ENCODE measurements at regions not wholly inside any gene's neighbourhood (a gene's known extent, or its start where the extent isn't known, plus 50 kb on each side); places are given as distances from the start of the nearest gene placed in this dataset.
A peak's percentile ranks its signal among the peaks of the same experiment; 100 is the strongest.

DNA sequence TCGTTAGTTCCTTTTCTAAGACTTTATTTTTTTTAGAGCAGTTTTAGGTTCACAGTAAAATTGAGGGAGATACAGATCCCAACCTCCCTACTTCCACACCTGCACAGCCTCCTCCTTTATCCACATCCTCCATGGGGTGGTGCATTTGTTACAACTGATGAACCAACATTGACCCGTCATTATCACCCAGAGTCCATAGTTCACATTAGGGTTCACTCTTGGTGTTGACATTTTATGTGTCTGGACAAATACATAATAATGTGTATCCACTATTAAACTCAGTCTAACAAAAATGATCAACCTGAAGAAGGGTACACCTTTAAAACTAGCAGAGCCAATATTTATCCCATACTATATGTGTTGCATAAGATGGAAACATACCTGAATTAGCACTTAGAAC lies 130.4 kb upstream of the CCDC28A start:
- TF ChIP-seq CTCF (IDR thresholded peaks at IDR 0.05; ENCODE audit: insufficient read depth, low read depth, low read length) = no peak

GRCh38 chr6:138645976-138646640 lies 127.5 kb upstream of the CCDC28A start:
- TF ChIP-seq CTCF (IDR thresholded peaks at IDR 0.05; ENCODE audit: insufficient read depth, low read depth, low read length) = no peak
- peak; percentile 22 for DNase-seq (ENCODE audit: low read depth)

More for the DNA sequence above, 130.4 kb upstream of the CCDC28A start:
- DNase-seq (ENCODE audit: low read depth) = no peak
- H3K4me3 ChIP-seq (ENCODE audit: low read depth, low read length) = no peak overlapping the region

GRCh38 chr6:138647006-138647405 lies 126.6 kb upstream of the CCDC28A start:
- no peak overlapping the region for H3K4me3 ChIP-seq (ENCODE audit: low read depth, low read length)
- TF ChIP-seq CTCF (IDR thresholded peaks at IDR 0.05; ENCODE audit: insufficient read depth, low read depth, low read length) = no peak
- DNase-seq (ENCODE audit: low read depth) = peak; percentile 75

More at GRCh38 chr6:138645976-138646640, 127.5 kb upstream of the CCDC28A start:
- H3K4me3 ChIP-seq (ENCODE audit: low read depth, low read length) = no peak overlapping the region

- no peak for DNase-seq (ENCODE audit: low read depth)
- no peak overlapping the region for H3K4me3 ChIP-seq (ENCODE audit: low read depth, low read length)
- TF ChIP-seq CTCF (IDR thresholded peaks at IDR 0.05; ENCODE audit: insufficient read depth, low read depth, low read length) = no peak
These were observed 125.4 kb upstream of the CCDC28A start for GRCh38 chr6:138648127-138648526.

- H3K4me3 ChIP-seq (ENCODE audit: low read depth, low read length) = no peak overlapping the region
- no peak for TF ChIP-seq CTCF (IDR thresholded peaks at IDR 0.05; ENCODE audit: insufficient read depth, low read depth, low read length)
- no peak for DNase-seq (ENCODE audit: low read depth)
These were observed 122.1 kb upstream of the CCDC28A start for GRCh38 chr6:138651491-138651890.

DNA sequence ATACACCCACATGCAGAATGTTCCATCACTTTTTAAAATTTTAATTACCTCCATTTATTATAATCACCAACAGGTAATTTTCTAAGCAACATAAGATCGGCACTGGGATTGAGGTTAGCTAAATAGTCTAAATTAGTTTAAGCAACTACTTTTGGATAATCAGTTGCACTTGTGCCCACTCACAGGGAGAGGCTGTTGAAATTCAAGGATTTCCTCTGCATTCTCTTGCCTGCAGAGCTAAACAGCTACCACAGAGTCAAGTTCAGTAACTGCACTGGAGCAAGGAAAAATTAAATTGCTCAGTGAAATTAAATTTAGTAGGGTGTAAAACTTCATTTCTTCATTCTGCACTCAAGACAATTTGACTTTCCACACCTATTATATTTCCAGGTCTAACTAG lies 120.7 kb upstream of the CCDC28A start:
- no peak overlapping the region for H3K4me3 ChIP-seq (ENCODE audit: low read depth, low read length)
- DNase-seq (ENCODE audit: low read depth) = no peak
- no peak for TF ChIP-seq CTCF (IDR thresholded peaks at IDR 0.05; ENCODE audit: insufficient read depth, low read depth, low read length)

GRCh38 chr6:138653435-138653834 lies 120.1 kb upstream of the CCDC28A start:
- no peak overlapping the region for H3K4me3 ChIP-seq (ENCODE audit: low read depth, low read length)

More at GRCh38 chr6:138653435-138653834, 120.1 kb upstream of the CCDC28A start:
- no peak for DNase-seq (ENCODE audit: low read depth)
- no peak for TF ChIP-seq CTCF (IDR thresholded peaks at IDR 0.05; ENCODE audit: insufficient read depth, low read depth, low read length)

Measured in fibroblast of villous mesenchyme (primary cell).